ENCODE measurements at regions not wholly inside any gene's neighbourhood (a gene's known extent, or its start where the extent isn't known, plus 50 kb on each side); places are given as distances from the start of the nearest gene placed in this dataset.

DNA sequence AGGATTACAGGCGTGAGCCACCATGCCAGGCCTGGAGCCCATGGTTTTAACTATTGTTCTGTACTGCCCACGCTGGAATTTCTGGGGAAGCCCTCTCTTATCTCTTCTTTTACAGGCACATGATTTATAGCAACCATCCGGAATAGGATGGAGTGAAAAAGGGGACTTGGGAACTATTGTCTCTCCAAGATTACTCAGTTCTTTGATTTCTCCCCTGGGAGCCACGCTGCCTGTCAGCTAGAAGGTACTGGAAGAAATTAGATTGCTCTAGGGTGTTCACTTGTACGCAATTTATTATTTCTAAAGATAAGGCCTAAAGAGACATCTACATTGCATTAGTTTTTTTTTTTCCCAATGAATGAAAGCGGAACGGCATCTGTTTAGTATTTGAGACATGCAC, 65.6 kb upstream of the PTPRJ start:
- Histone ChIP-seq H2AFZ (ENCODE audit: low read depth, low read length, poor library complexity, severe bottlenecking) (no peak overlapping the region), H3K79me2 (ENCODE audit: insufficient read depth, low read length) (no peaks in the 10 kb centered on the region), H3K9me3 (ENCODE audit: control insufficient read depth in 1 of 2, insufficient read depth in 1 of 2, low read depth in 1 of 2, low read length in 2 of 2) (no peaks in the 10 kb centered on the region), H3K27ac (ENCODE audit: low read depth, low read length) (no peak overlapping the region), H3K4me3 (replicated peaks in 1 of 2; ENCODE audit: low read depth in 1 of 2, low read length in 2 of 2) (no peak overlapping the region), H3K36me3 (ENCODE audit: control insufficient read depth in 1 of 2, insufficient read depth in 2 of 2, low read length in 2 of 2) (no peaks in the 10 kb centered on the region), H3K4me2 (ENCODE audit: low read length) (no peak overlapping the region), H3K9me2 (ENCODE audit: insufficient read depth) (no peaks in the 10 kb centered on the region), H3K27me3 (ENCODE audit: insufficient read depth, low read length) (no peaks in the 10 kb centered on the region), H3K9ac (ENCODE audit: low read length) (no peak overlapping the region), H4K20me1 (ENCODE audit: insufficient read depth) (no peaks in the 10 kb centered on the region), H3K4me1 (ENCODE audit: control insufficient read depth in 1 of 2, insufficient read depth in 2 of 2, low read length in 2 of 2) (peaks cover 25 to 30% of the 10 kb centered on the region in 2 experiments)
- TF ChIP-seq ELF1 (IDR thresholded peaks at IDR 0.05; ENCODE audit: borderline replicate concordance, low read depth) (no peak), EZH2phosphoT487 (IDR thresholded peaks at IDR 0.05; ENCODE audit: borderline replicate concordance) (no peak), FOSL1 (IDR thresholded peaks at IDR 0.05; ENCODE audit: low read depth) (no peak), ZNF274 (IDR thresholded peaks at IDR 0.05; ENCODE audit: low read depth, low read length) (no peak), EGR1 (IDR thresholded peaks at IDR 0.05; ENCODE audit: low read depth) (no peak), RAD21 (IDR thresholded peaks at IDR 0.05; ENCODE audit: low read depth) (no peak), YY1 (IDR thresholded peaks at IDR 0.05; ENCODE audit: extremely low read depth, insufficient replicate concordance, low read depth, low read length) (no peak), SP1 (IDR thresholded peaks at IDR 0.05; ENCODE audit: low read depth) (no peak), SRF (IDR thresholded peaks at IDR 0.05; ENCODE audit: low read depth) (no peak), CEBPB (IDR thresholded peaks at IDR 0.05; ENCODE audit: low read depth) (no peak)
- TF ChIP-seq, protein P1, sequence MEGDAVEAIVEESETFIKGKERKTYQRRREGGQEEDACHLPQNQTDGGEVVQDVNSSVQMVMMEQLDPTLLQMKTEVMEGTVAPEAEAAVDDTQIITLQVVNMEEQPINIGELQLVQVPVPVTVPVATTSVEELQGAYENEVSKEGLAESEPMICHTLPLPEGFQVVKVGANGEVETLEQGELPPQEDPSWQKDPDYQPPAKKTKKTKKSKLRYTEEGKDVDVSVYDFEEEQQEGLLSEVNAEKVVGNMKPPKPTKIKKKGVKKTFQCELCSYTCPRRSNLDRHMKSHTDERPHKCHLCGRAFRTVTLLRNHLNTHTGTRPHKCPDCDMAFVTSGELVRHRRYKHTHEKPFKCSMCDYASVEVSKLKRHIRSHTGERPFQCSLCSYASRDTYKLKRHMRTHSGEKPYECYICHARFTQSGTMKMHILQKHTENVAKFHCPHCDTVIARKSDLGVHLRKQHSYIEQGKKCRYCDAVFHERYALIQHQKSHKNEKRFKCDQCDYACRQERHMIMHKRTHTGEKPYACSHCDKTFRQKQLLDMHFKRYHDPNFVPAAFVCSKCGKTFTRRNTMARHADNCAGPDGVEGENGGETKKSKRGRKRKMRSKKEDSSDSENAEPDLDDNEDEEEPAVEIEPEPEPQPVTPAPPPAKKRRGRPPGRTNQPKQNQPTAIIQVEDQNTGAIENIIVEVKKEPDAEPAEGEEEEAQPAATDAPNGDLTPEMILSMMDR (IDR thresholded peaks at IDR 0.05 in 2 of 3, conservative IDR thresholded peaks at IDR 0.05 in 1 of 3; ENCODE audit: borderline replicate concordance in 1 of 3, insufficient read depth in 1 of 3, low read depth in 2 of 3, low read length in 2 of 3) = no peak
- TF ChIP-seq, protein P2, sequence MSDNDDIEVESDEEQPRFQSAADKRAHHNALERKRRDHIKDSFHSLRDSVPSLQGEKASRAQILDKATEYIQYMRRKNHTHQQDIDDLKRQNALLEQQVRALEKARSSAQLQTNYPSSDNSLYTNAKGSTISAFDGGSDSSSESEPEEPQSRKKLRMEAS (IDR thresholded peaks at IDR 0.05) = no peak
- ATAC-seq = no peak
- no peak for DNase-seq (ENCODE audit: low read depth, low spot score)
- ChIA-PET POLR2A (no interaction called here), RAD21 (ENCODE audit: low non-redundant PET in 1 of 2, low total read pairs in 2 of 2, uncharacterized antibody in 2 of 2, unreplicated experiment in 2 of 2) (no interaction called here), CTCF (no interaction called here)
- intact Hi-C loops (cut with micrococcal nuclease) = no loop called here
- BruUV-seq (replicated peaks) = no TSS peak
